IMR-90 (cell line): ENCODE measurements at regions not wholly inside any gene's neighbourhood (a gene's known extent, or its start where the extent isn't known, plus 50 kb on each side); places are given as distances from the start of the nearest gene placed in this dataset.
"Not testable (repeated sequence)": the region's sequence is repeated elsewhere in the genome, so short reads cannot be mapped to it uniquely, and the experiment has no call there.

ENCODE experiments used
- ATAC-seq: fragments of 200-7000 bp; cut with Tn5 transposase; 2 replicates; pipeline ENCODE4 v1.9.1; 2020; ENCODE audit warnings: low read depth, mild to moderate bottlenecking, moderate library complexity
- BruUV-seq: library from RNA; stranded (reverse); fragments of 400-500 nt; replicated peaks from 2 replicates; lab custom pipeline; 2021; lab: Mats Ljungman, UMichigan
- CTCF ChIA-PET: fragments of 300-600 bp; formaldehyde crosslinking; extraction: SDS; loops from one replicate; lab custom pipeline; 2021; ENCODE audit warnings: antibody characterized with exemption; lab: Yijun Ruan, JAX
- POLR2A ChIA-PET: fragments of 300-600 bp; sonication (Branson Sonifier 250); formaldehyde crosslinking; loops from one replicate; lab custom pipeline; 2022; ENCODE audit warnings: antibody characterized with exemption; ENCODE audit not compliant: unreplicated experiment; lab: Charles Lee
- DNase-seq: peaks from one replicate; pipeline ENCODE4 v3.0.0; 2013
- H2AFZ ChIP-seq: replicated peaks from 2 replicates; pipeline ENCODE3; 2013; ENCODE audit warnings: low read length, mild to moderate bottlenecking; ENCODE audit not compliant: poor library complexity
- H2AK5ac ChIP-seq: 2 replicates; pipeline ENCODE4 v1.6.1; 2013; ENCODE audit warnings: low read depth, low read length, inconsistent platforms
- H2AK9ac ChIP-seq: replicated peaks from 2 replicates; pipeline ENCODE3; 2013; ENCODE audit warnings: mild to moderate bottlenecking, low read depth, low read length, moderate library complexity; ENCODE audit not compliant: poor library complexity
- H2BK120ac ChIP-seq: 2 replicates; pipeline ENCODE4 v1.6.1; 2013; ENCODE audit warnings: low read depth, low read length, inconsistent platforms
- H2BK15ac ChIP-seq: 3 replicates; pipeline ENCODE4 v1.6.1; 2013; ENCODE audit warnings: low read depth, low read length, inconsistent platforms
- H2BK20ac ChIP-seq: 2 replicates; pipeline ENCODE4 v1.6.1; 2013; ENCODE audit warnings: low read depth, mild to moderate bottlenecking, inconsistent platforms, low read length, moderate library complexity
- H2BK5ac ChIP-seq: 2 replicates; pipeline ENCODE4 v1.6.1; 2013; ENCODE audit warnings: mild to moderate bottlenecking, low read depth, low read length, inconsistent platforms; ENCODE audit not compliant: poor library complexity, severe bottlenecking
- H3K14ac ChIP-seq: replicated peaks from 2 replicates; pipeline ENCODE4 v1.6.1; 2013; ENCODE audit warnings: low read depth, low read length, inconsistent platforms
- H3K18ac ChIP-seq: 2 replicates; pipeline ENCODE4 v1.6.1; 2013; ENCODE audit warnings: low read depth, low read length, control low read depth
- H3K23ac ChIP-seq: 2 replicates; pipeline ENCODE4 v1.6.1; 2013; ENCODE audit warnings: low read depth, low read length, inconsistent platforms
- H3K27ac ChIP-seq: 2 replicates; pipeline ENCODE4 v1.5.1; 2013; ENCODE audit warnings: mild to moderate bottlenecking, control low read depth, low read length; ENCODE audit not compliant: insufficient read depth
- H3K27me3 ChIP-seq: 2 replicates; pipeline ENCODE4 v1.6.1; 2013; ENCODE audit warnings: low read length; ENCODE audit not compliant: control insufficient read depth, insufficient read depth
- H3K36me3 ChIP-seq: 2 replicates; pipeline ENCODE4 v1.6.1; 2013; ENCODE audit warnings: low read length, mixed read lengths; ENCODE audit not compliant: control insufficient read depth, insufficient read depth
- H3K4ac ChIP-seq: 2 replicates; pipeline ENCODE4 v1.6.1; 2013; ENCODE audit warnings: low read depth, low read length, inconsistent platforms
- H3K4me1 ChIP-seq: 2 replicates; pipeline ENCODE4 v1.6.1; 2013; ENCODE audit warnings: low read length, mixed read lengths; ENCODE audit not compliant: control insufficient read depth, insufficient read depth
- H3K4me2 ChIP-seq: 2 replicates; pipeline ENCODE4 v1.6.1; 2013; ENCODE audit warnings: low read depth, mild to moderate bottlenecking, control low read depth, low read length, moderate library complexity
- H3K4me3 ChIP-seq: 2 replicates; pipeline ENCODE4 v1.5.1; 2013; ENCODE audit warnings: low read depth, mild to moderate bottlenecking, control low read depth, low read length, moderate library complexity; ENCODE audit not compliant: insufficient read depth
- H3K56ac ChIP-seq: 2 replicates; pipeline ENCODE4 v1.6.1; 2013; ENCODE audit warnings: low read length, inconsistent platforms; ENCODE audit not compliant: insufficient read depth; ENCODE audit errors: extremely low read depth
- H3K79me1 ChIP-seq, 2 experiments: 2 replicates each; pipeline ENCODE4 v1.6.1; 2013; ENCODE audit warnings: low read length in 2 of 2, inconsistent platforms in 1 of 2, low read depth in 1 of 2
- H3K9ac ChIP-seq: 2 replicates; pipeline ENCODE4 v1.6.1; 2013; ENCODE audit warnings: low read depth, low read length, control low read depth
- H3K9me1 ChIP-seq: 2 replicates; pipeline ENCODE4 v1.6.1; 2013; ENCODE audit warnings: low read length, inconsistent platforms; ENCODE audit not compliant: insufficient read depth
- H3K9me3 ChIP-seq: 2 replicates; pipeline ENCODE4 v1.6.1; 2013; ENCODE audit warnings: low read length; ENCODE audit not compliant: control insufficient read depth, insufficient read depth
- H4K20me1 ChIP-seq: 2 replicates; pipeline ENCODE4 v1.6.1; 2013; ENCODE audit warnings: low read length, inconsistent platforms; ENCODE audit not compliant: insufficient read depth
- H4K5ac ChIP-seq: 2 replicates; pipeline ENCODE4 v1.6.1; 2013; ENCODE audit warnings: mild to moderate bottlenecking, low read depth, low read length, control low read depth
- H4K8ac ChIP-seq, 2 experiments: 2 replicates each; pipeline ENCODE4 v1.6.1; 2013; ENCODE audit warnings: low read depth in 2 of 2, low read length in 2 of 2, control low read depth in 1 of 2, inconsistent platforms in 1 of 2
- H4K91ac ChIP-seq: 2 replicates; pipeline ENCODE4 v1.6.1; 2013; ENCODE audit warnings: low read depth, low read length, inconsistent platforms; ENCODE audit not compliant: insufficient read depth
- WGBS, 2 experiments: methylation state at CpG; one replicate each; pipeline versions ENCODE4 v1.1.5 to v1.1.7; 2013; ENCODE audit warnings: missing lambda C conversion rate in 2 of 2; ENCODE audit not compliant: insufficient read length in 1 of 2; ENCODE audit errors: extremely low coverage in 2 of 2; 5-methylcytosine and 5-hydroxymethylcytosine counted together
- dilution Hi-C: fragments of 300-500 bp; cut with HindIII; formaldehyde crosslinking; loops from one replicate; pipeline ENCODE4 v1.14.3; 2018; ENCODE audit warnings: low sequenced_read_pairs; ENCODE audit not compliant: unreplicated experiment
- in situ Hi-C: fragments of 300-500 bp; cut with MboI; formaldehyde crosslinking; loops from 3 replicates; pipeline ENCODE4 v1.14.3; 2019; ENCODE audit warnings: low sequenced_read_pairs, inconsistent platforms, mixed read lengths
- intact Hi-C: fragments of 100-400 bp; cut with micrococcal nuclease; formaldehyde crosslinking; loops from 2 replicates; pipeline ENCODE4 v1.10.0; 2022

DNA sequence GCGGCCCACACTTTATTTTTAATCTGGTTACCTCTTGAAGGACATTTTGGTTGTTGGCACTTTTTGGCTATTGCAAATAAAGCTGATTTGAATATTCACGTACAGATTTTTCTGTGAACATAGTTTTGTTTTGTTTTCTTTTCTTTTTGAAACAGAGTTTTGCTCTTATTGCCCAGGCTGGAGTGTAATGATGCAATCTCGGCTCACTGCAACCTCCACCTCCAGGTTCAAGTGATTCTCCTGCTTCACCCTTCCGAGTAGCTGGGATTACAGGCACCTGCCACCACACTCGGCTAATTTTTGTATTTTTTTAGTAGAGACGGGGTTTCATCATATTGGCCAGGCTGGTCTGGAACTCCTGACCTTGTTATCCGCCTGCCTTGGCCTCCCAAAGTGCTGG, 99.7 kb downstream of the NDFIP1 start:
- H2BK120ac ChIP-seq, ATAC-seq, dilution Hi-C loops, H2BK20ac ChIP-seq, H3K9me3 ChIP-seq, H3K27ac ChIP-seq, BruUV-seq, H2AK5ac ChIP-seq, H3K56ac ChIP-seq, H3K36me3 ChIP-seq, H4K8ac ChIP-seq, POLR2A ChIA-PET, H3K9me1 ChIP-seq, H2BK15ac ChIP-seq, H4K5ac ChIP-seq, H4K20me1 ChIP-seq, H3K23ac ChIP-seq, H2AK9ac ChIP-seq, intact Hi-C loops, H3K4me2 ChIP-seq, H4K91ac ChIP-seq, H3K4me3 ChIP-seq, DNase-seq, H3K18ac ChIP-seq, H2AFZ ChIP-seq, H3K27me3 ChIP-seq, H3K9ac ChIP-seq, in situ Hi-C loops, H2BK5ac ChIP-seq, H3K14ac ChIP-seq, H3K4me1 ChIP-seq, H3K4ac ChIP-seq, H3K79me1 ChIP-seq: not testable (repeated sequence)
- WGBS, 2 experiments: no CpG with 5 or more reads among the region's 7 CpGs
- CTCF ChIA-PET: interaction anchor here (1.8 kb wide), 1 partner anchor 11 kb away, joined by 4 read pairs; no protein-coding TSS in a partner anchor
